GM12872 (cell line): ENCODE measurements at regions not wholly inside any gene's neighbourhood (a gene's known extent, or its start where the extent isn't known, plus 50 kb on each side); places are given as distances from the start of the nearest gene placed in this dataset.

Experiments
- CTCF ChIP-seq: IDR thresholded peaks from 3 replicates; pipeline ENCODE4 v1.5.1; 2011; ENCODE audit warnings: low read depth, mild to moderate bottlenecking, low read length, moderate library complexity; ENCODE audit not compliant: insufficient read depth

- no peak for TF ChIP-seq CTCF
These were observed 227.3 kb downstream of the POU4F1 start for GRCh38 chr13:78376033-78376432.

GRCh38 chr13:78372581-78372980, 230.8 kb downstream of the POU4F1 start:
- TF ChIP-seq CTCF, result no peak

GRCh38 chr13:78370231-78370630, 233.1 kb downstream of the POU4F1 start:
- TF ChIP-seq CTCF, result no peak

GRCh38 chr13:78364711-78365110, 238.6 kb downstream of the POU4F1 start:
- TF ChIP-seq CTCF, result no peak

GRCh38 chr13:78341032-78341431, 262.3 kb downstream of the POU4F1 start:
- TF ChIP-seq CTCF, result no peak

GRCh38 chr13:78339927-78340326, 263.4 kb downstream of the POU4F1 start:
- TF ChIP-seq CTCF, result no peak

GRCh38 chr13:78334059-78334458, 269.3 kb downstream of the POU4F1 start:
- no peak for TF ChIP-seq CTCF

- no peak for TF ChIP-seq CTCF
These were observed 276.7 kb downstream of the POU4F1 start for GRCh38 chr13:78326633-78327032.
